ENCODE measurements at regions not wholly inside any gene's neighbourhood (a gene's known extent, or its start where the extent isn't known, plus 50 kb on each side); places are given as distances from the start of the nearest gene placed in this dataset.
"Not testable (repeated sequence)": the region's sequence is repeated elsewhere in the genome, so short reads cannot be mapped to it uniquely, and the experiment has no call there.

- DNase-seq; intact Hi-C loops (cut with DNase I); H3K4me3 ChIP-seq (ENCODE audit: low read length); H3K4me1 ChIP-seq (ENCODE audit: control insufficient read depth, insufficient read depth, low read length); H3K27ac ChIP-seq (ENCODE audit: low read length); H3K27me3 ChIP-seq (ENCODE audit: control insufficient read depth, insufficient read depth); ATAC-seq; H3K9me3 ChIP-seq (ENCODE audit: control insufficient read depth, low read length): not testable (repeated sequence)
Measured at GRCh38 chr4:60423573-60424184, 776.4 kb upstream of the ADGRL3 start.

DNA sequence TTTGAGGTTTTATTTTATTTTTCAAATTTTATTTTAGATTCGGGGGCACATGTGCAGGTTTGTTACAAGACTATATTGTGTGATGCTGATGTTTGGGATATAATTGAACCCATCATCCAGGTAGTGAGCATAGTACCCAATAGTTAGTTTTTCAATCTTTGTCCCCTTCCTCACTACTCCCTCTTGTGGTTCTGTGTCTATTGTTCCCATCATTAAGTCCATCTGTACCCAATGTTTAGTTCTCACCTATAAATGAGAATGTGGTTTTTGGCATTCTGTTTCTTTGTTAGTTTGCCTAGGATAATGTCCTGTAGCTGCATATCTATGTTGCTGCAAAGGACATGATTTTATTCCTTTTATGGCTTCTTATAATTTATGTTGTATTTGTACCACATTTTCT lies 767.2 kb upstream of the ADGRL3 start:
- intact Hi-C loops (cut with DNase I): no loop called here
- WGBS: 77% methylated on average over 1 of the region's 1 CpG
- Histone ChIP-seq H3K9me3 (ENCODE audit: control insufficient read depth, low read length) (no peaks in the 10 kb centered on the region), H3K27ac (ENCODE audit: low read length) (no peak overlapping the region), H3K4me1 (ENCODE audit: control insufficient read depth, insufficient read depth, low read length) (no peaks in the 10 kb centered on the region), H3K4me3 (ENCODE audit: low read length) (no peak overlapping the region), H3K27me3 (ENCODE audit: control insufficient read depth, insufficient read depth) (no peaks in the 10 kb centered on the region)
- DNase-seq (no peak), ATAC-seq (no peak)

- intact Hi-C loops (cut with DNase I): no loop called here
- Histone ChIP-seq H3K9me3 (ENCODE audit: control insufficient read depth, low read length) (no peaks in the 10 kb centered on the region), H3K4me1 (ENCODE audit: control insufficient read depth, insufficient read depth, low read length) (no peaks in the 10 kb centered on the region), H3K27me3 (ENCODE audit: control insufficient read depth, insufficient read depth) (no peaks in the 10 kb centered on the region), H3K27ac (ENCODE audit: low read length) (no peak overlapping the region), H3K4me3 (ENCODE audit: low read length) (no peak overlapping the region)
- ATAC-seq (no peak), DNase-seq (no peak)
Measured at GRCh38 chr4:60443068-60443467, 757.1 kb upstream of the ADGRL3 start.

GRCh38 chr4:60443796-60444195 lies 756.3 kb upstream of the ADGRL3 start:
- ATAC-seq: no peak
- H3K27me3 ChIP-seq (ENCODE audit: control insufficient read depth, insufficient read depth): no peaks in the 10 kb centered on the region
- intact Hi-C loops (cut with DNase I): no loop called here
- no peaks in the 10 kb centered on the region for H3K9me3 ChIP-seq (ENCODE audit: control insufficient read depth, low read length)
- H3K4me3 ChIP-seq (ENCODE audit: low read length): no peak overlapping the region
- H3K4me1 ChIP-seq (ENCODE audit: control insufficient read depth, insufficient read depth, low read length): no peaks in the 10 kb centered on the region
- DNase-seq: no peak
- H3K27ac ChIP-seq (ENCODE audit: low read length): no peak overlapping the region

- no peak overlapping the region for H3K4me3 ChIP-seq (ENCODE audit: low read length)
- intact Hi-C loops (cut with DNase I): no loop called here
- no peaks in the 10 kb centered on the region for H3K9me3 ChIP-seq (ENCODE audit: control insufficient read depth, low read length)
- H3K27ac ChIP-seq (ENCODE audit: low read length): no peak overlapping the region
- no peak for DNase-seq
- ATAC-seq: no peak
- H3K27me3 ChIP-seq (ENCODE audit: control insufficient read depth, insufficient read depth): no peaks in the 10 kb centered on the region
- WGBS: 80% methylated on average over 1 of the region's 1 CpG
- no peaks in the 10 kb centered on the region for H3K4me1 ChIP-seq (ENCODE audit: control insufficient read depth, insufficient read depth, low read length)
Measured at GRCh38 chr4:60450054-60450453, 750.1 kb upstream of the ADGRL3 start.

- Histone ChIP-seq H3K27ac (ENCODE audit: low read length) (no peak overlapping the region), H3K27me3 (ENCODE audit: control insufficient read depth, insufficient read depth) (no peaks in the 10 kb centered on the region), H3K4me1 (ENCODE audit: control insufficient read depth, insufficient read depth, low read length) (no peaks in the 10 kb centered on the region), H3K4me3 (ENCODE audit: low read length) (no peak overlapping the region), H3K9me3 (ENCODE audit: control insufficient read depth, low read length) (no peaks in the 10 kb centered on the region)
- DNase-seq (no peak), ATAC-seq (no peak)
- intact Hi-C loops (cut with DNase I): no loop called here
Measured at GRCh38 chr4:60452266-60452665, 747.9 kb upstream of the ADGRL3 start.

DNA sequence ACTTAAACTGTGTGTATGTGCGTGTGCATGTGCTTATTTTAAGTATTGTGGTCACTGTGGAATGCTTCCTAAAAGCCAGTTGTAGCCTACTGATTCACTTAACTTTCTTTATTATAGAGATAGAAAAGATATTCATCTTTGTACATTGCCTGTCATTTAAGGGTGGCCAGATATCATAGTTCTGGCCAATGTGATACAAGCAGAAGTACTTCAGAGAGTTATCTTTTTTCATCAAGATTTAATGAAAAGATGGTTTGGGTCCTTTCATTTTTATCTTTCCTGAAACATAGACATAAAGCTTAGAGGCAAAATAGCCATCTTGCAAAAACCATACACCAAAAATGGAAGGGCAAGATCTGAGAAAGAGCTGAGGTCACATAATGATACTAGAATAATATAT lies 744.7 kb upstream of the ADGRL3 start:
- H3K4me3 ChIP-seq (ENCODE audit: low read length): no peak overlapping the region
- 90% methylated on average over 1 of the region's 1 CpG for WGBS
- no peaks in the 10 kb centered on the region for H3K27me3 ChIP-seq (ENCODE audit: control insufficient read depth, insufficient read depth)
- no peaks in the 10 kb centered on the region for H3K9me3 ChIP-seq (ENCODE audit: control insufficient read depth, low read length)
- H3K4me1 ChIP-seq (ENCODE audit: control insufficient read depth, insufficient read depth, low read length): no peaks in the 10 kb centered on the region
- intact Hi-C loops (cut with DNase I): no loop called here
- no peak for DNase-seq
- no peak for ATAC-seq
- no peak overlapping the region for H3K27ac ChIP-seq (ENCODE audit: low read length)

GRCh38 chr4:60461551-60461950 lies 738.6 kb upstream of the ADGRL3 start:
- no peak for ATAC-seq
- no peaks in the 10 kb centered on the region for H3K27me3 ChIP-seq (ENCODE audit: control insufficient read depth, insufficient read depth)
- intact Hi-C loops (cut with DNase I): no loop called here
- DNase-seq: no peak
- 43% methylated on average over 1 of the region's 1 CpG for WGBS
- H3K4me1 ChIP-seq (ENCODE audit: control insufficient read depth, insufficient read depth, low read length): no peaks in the 10 kb centered on the region
- H3K9me3 ChIP-seq (ENCODE audit: control insufficient read depth, low read length): no peaks in the 10 kb centered on the region
- H3K4me3 ChIP-seq (ENCODE audit: low read length): no peak overlapping the region
- no peak overlapping the region for H3K27ac ChIP-seq (ENCODE audit: low read length)

DNA sequence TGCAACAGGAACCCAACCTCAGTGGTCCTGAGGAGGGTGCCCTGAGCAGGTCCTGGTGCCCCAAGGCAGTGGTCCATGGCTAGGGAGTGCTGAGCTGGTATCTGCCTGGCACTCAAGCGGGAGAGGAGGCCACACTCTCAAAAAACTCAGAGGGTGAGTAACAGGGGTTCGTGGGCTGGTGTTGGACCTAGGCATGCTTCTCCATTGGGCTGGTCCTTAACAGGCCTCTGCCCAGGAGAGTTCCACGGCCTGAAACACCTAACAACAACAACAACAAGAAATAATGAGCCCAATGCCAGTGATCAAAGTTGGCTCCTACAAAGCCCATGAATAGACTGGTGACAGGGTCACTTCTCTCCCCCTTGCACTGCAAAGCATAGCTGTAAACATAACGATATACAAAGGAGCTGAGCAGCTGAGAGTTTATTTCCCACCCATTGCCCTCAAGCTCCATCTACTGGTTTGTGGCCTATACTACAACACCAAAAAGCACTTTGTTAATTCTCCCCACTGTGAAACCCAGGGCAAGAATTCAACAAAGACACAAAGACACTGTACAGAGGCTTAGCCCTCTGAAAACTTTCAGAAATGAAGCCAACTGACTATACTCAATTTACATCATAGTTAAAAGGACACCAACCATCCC lies 736.1 kb upstream of the ADGRL3 start:
- no peaks in the 10 kb centered on the region for H3K27me3 ChIP-seq (ENCODE audit: control insufficient read depth, insufficient read depth)
- intact Hi-C loops (cut with DNase I): no loop called here
- no peak overlapping the region for H3K4me3 ChIP-seq (ENCODE audit: low read length)
- no peak for DNase-seq
- H3K27ac ChIP-seq (ENCODE audit: low read length): no peak overlapping the region
- no peaks in the 10 kb centered on the region for H3K9me3 ChIP-seq (ENCODE audit: control insufficient read depth, low read length)
- H3K4me1 ChIP-seq (ENCODE audit: control insufficient read depth, insufficient read depth, low read length): no peaks in the 10 kb centered on the region
- 57% methylated on average over 4 of the region's 4 CpGs for WGBS
- ATAC-seq: no peak

DNA sequence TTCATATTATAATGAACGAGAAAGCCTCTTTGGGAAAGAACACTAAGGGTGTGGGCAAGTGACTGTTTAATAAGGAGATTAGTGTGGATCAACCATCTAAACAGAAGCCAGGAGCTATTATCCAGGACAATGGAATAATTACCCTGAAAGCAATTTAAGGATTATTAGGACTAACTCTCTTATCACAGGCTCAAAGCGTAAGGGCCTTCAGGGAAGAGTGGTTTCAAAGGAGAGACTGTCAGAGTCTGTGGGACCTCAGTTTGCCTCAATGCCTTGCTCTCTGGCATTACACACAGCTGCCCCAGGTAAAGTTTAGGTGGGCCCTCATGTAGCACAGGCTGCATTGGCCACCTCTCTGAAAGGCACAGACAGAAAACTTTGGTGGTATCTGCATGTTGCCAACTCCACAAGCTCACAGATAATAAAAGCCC lies 717.2 kb upstream of the ADGRL3 start:
- WGBS: 44% methylated on average over 2 of the region's 2 CpGs
- no peak for ATAC-seq

GRCh38 chr4:60485276-60485675 lies 714.9 kb upstream of the ADGRL3 start:
- intact Hi-C loops (cut with DNase I): no loop called here
- no peaks in the 10 kb centered on the region for H3K9me3 ChIP-seq (ENCODE audit: control insufficient read depth, low read length)
- DNase-seq (no peak), ATAC-seq (no peak)
- no peak overlapping the region for H3K27ac ChIP-seq (ENCODE audit: low read length)
- H3K4me3 ChIP-seq (ENCODE audit: low read length): no peak overlapping the region
- H3K4me1 ChIP-seq (ENCODE audit: control insufficient read depth, insufficient read depth, low read length): no peaks in the 10 kb centered on the region
- WGBS: 59% methylated on average over 3 of the region's 3 CpGs
- H3K27me3 ChIP-seq (ENCODE audit: control insufficient read depth, insufficient read depth): no peaks in the 10 kb centered on the region

More for the DNA sequence above, 717.2 kb upstream of the ADGRL3 start:
- no peak for DNase-seq
- Histone ChIP-seq H3K9me3 (ENCODE audit: control insufficient read depth, low read length) (no peaks in the 10 kb centered on the region), H3K27me3 (ENCODE audit: control insufficient read depth, insufficient read depth) (no peaks in the 10 kb centered on the region), H3K27ac (ENCODE audit: low read length) (no peak overlapping the region), H3K4me3 (ENCODE audit: low read length) (no peak overlapping the region), H3K4me1 (ENCODE audit: control insufficient read depth, insufficient read depth, low read length) (no peaks in the 10 kb centered on the region)
- intact Hi-C loops (cut with DNase I): no loop called here
